ENCODE measurements at regions not wholly inside any gene's neighbourhood (a gene's known extent, or its start where the extent isn't known, plus 50 kb on each side); places are given as distances from the start of the nearest gene placed in this dataset.

DNA sequence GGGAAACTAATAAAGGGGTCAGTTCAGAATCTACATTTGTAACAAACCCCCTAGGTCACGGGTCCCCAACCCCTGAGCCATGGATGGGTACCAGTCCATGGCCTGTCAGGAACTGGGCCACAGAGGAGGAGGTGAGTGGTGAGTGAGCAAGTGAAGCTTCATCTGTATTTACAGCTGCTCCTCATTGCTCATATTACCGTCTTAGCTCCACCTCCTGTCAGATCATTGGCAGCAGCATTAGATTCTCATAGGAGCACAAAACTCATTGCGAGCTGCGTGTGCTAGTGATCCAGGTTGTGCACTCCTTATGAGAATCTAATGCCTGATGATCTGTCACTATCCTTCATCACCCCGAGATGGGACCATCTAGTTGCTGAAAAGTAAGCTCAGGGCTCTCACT lies 88.4 kb upstream of the MPP7 start:
- H3K9ac ChIP-seq (replicated peaks in 1 of 4; ENCODE audit: extremely low read depth in 1 of 4, low read depth in 3 of 4, low read length in 3 of 4): no peak overlapping the region
- no peak overlapping the region for H2BK20ac ChIP-seq (ENCODE audit: low read length)
- H2BK15ac ChIP-seq (ENCODE audit: low read length): no peak overlapping the region
- no peak overlapping the region for H2AFZ ChIP-seq (ENCODE audit: low read length)
- FAIRE-seq (no peak), DNase-seq (ENCODE audit: low read depth in 1 of 2, low spot score in 2 of 2) (no peak)
- H3K4me3 ChIP-seq (ENCODE audit: extremely low read depth in 1 of 4, insufficient read depth in 2 of 4, low read depth in 3 of 4, low read length in 4 of 4): no peak overlapping the region
- H2BK5ac ChIP-seq (ENCODE audit: low read depth, low read length): no peak overlapping the region
- H3K79me1 ChIP-seq (ENCODE audit: low read depth, low read length): no peaks in the 10 kb centered on the region
- no peak overlapping the region for H2BK120ac ChIP-seq (replicated peaks; ENCODE audit: low read depth, low read length)
- H3K4me2 ChIP-seq (ENCODE audit: insufficient read depth in 1 of 2, low read depth in 2 of 2, low read length in 2 of 2): no peak overlapping the region
- H3K23ac ChIP-seq (ENCODE audit: insufficient read length): no peak overlapping the region
- H3K27me3 ChIP-seq (replicated peaks in 1 of 4; ENCODE audit: control insufficient read depth in 3 of 4, extremely low read depth in 1 of 4, insufficient read depth in 3 of 4, low read length in 3 of 4): no peaks in the 10 kb centered on the region
- no peaks in the 10 kb centered on the region for H3K23me2 ChIP-seq (ENCODE audit: low read depth, low read length)
- H3K36me3 ChIP-seq (ENCODE audit: control insufficient read depth in 2 of 4, insufficient read depth in 4 of 4, low read length in 3 of 4): no peaks in the 10 kb centered on the region
- no peak overlapping the region for H2BK12ac ChIP-seq (ENCODE audit: low read depth, low read length)
- 96% methylated on average over 5 of the region's 5 CpGs; no CpG with 5 or more reads in 1 of the 2 experiments for WGBS, 2 experiments (ENCODE audit: extremely low coverage in 1 of 2, insufficient coverage in 1 of 2, insufficient read length in 1 of 2, insufficient replicate concordance in 2 of 2, low coverage in 1 of 2, low lambda C conversion rate in 2 of 2, missing lambda C conversion rate in 1 of 2)
- H4K91ac ChIP-seq (replicated peaks; ENCODE audit: insufficient read length, low read length): no peak overlapping the region
- ChIA-PET POLR2A (ENCODE audit: partially characterized antibody) (no interaction called here), CTCF (ENCODE audit: partially characterized antibody) (interaction anchor here (0.6 to 3.6 kb wide), 3 partner anchors 10 to 146 kb away, joined by 3 to 44 read pairs (median 5); no protein-coding TSS in a partner anchor)
- no peak overlapping the region for H3K27ac ChIP-seq (ENCODE audit: low read depth, low read length)
- no peaks in the 10 kb centered on the region for H3K4me1 ChIP-seq (replicated peaks in 1 of 4; ENCODE audit: control insufficient read depth in 3 of 4, insufficient read depth in 4 of 4, low read length in 3 of 4)
- H3K14ac ChIP-seq (ENCODE audit: insufficient read length): no peak overlapping the region
- H3K4ac ChIP-seq (replicated peaks; ENCODE audit: insufficient read length, low read depth, low read length): no peak overlapping the region
- no peaks in the 10 kb centered on the region for H4K20me1 ChIP-seq (replicated peaks in 1 of 2; ENCODE audit: control insufficient read depth in 1 of 2, insufficient read depth in 2 of 2, low read length in 2 of 2)
- H3K9me3 ChIP-seq (ENCODE audit: insufficient read depth in 2 of 2, low read depth in 1 of 2, low read length in 1 of 2): peaks cover 0 to 6% of the 10 kb centered on the region in 2 experiments; a peak in 2 of 4 replicates
- no peak overlapping the region for H4K8ac ChIP-seq (ENCODE audit: extremely low read depth, insufficient read depth, low read length)
- H3K56ac ChIP-seq (replicated peaks; ENCODE audit: insufficient read length, low read depth, low read length): no peak overlapping the region
- H3K79me2 ChIP-seq (ENCODE audit: control insufficient read depth in 1 of 2, insufficient read depth in 2 of 2, low read length in 2 of 2): no peaks in the 10 kb centered on the region
- TF ChIP-seq SUZ12 (IDR thresholded peaks at IDR 0.05; ENCODE audit: low read length) (no peak), MAFK (IDR thresholded peaks at IDR 0.05; ENCODE audit: low read depth, low read length) (no peak), CBX8 (IDR thresholded peaks at IDR 0.05; ENCODE audit: borderline replicate concordance, low read depth, low read length) (no peak)
- TF ChIP-seq, protein P1, sequence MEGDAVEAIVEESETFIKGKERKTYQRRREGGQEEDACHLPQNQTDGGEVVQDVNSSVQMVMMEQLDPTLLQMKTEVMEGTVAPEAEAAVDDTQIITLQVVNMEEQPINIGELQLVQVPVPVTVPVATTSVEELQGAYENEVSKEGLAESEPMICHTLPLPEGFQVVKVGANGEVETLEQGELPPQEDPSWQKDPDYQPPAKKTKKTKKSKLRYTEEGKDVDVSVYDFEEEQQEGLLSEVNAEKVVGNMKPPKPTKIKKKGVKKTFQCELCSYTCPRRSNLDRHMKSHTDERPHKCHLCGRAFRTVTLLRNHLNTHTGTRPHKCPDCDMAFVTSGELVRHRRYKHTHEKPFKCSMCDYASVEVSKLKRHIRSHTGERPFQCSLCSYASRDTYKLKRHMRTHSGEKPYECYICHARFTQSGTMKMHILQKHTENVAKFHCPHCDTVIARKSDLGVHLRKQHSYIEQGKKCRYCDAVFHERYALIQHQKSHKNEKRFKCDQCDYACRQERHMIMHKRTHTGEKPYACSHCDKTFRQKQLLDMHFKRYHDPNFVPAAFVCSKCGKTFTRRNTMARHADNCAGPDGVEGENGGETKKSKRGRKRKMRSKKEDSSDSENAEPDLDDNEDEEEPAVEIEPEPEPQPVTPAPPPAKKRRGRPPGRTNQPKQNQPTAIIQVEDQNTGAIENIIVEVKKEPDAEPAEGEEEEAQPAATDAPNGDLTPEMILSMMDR (IDR thresholded peaks at IDR 0.05; ENCODE audit: control extremely low read depth in 1 of 3, insufficient read depth in 1 of 3, low read depth in 1 of 3, low read length in 3 of 3): no peak
- H2AK5ac ChIP-seq (ENCODE audit: low read depth, low read length): no peak overlapping the region
- no peak overlapping the region for H3K18ac ChIP-seq (ENCODE audit: extremely low read depth, low read length)
- no peak overlapping the region for H4K5ac ChIP-seq (ENCODE audit: insufficient read length, low read depth, low read length)

Measured in H1 (cell line).